Posterior cingulate gyrus (tissue), 11 donors: ENCODE measurements at regions not wholly inside any gene's neighbourhood (a gene's known extent, or its start where the extent isn't known, plus 50 kb on each side); places are given as distances from the start of the nearest gene placed in this dataset.
"Not testable (repeated sequence)": the region's sequence is repeated elsewhere in the genome, so short reads cannot be mapped to it uniquely, and the experiment has no call there.

Experiments
- DNase-seq, 10 donors: peaks; one replicate each; pipeline versions ENCODE4 v3.0.0 to v3.0.0-alpha.2; 2020 to 2021; ENCODE audit warnings: mixed read lengths in 3 of 10
- intact Hi-C: fragments of 100-400 bp; cut with DNase I; formaldehyde crosslinking; loops from one replicate; pipeline ENCODE4 v1.15.1; 2023

- peak in 1 of 10 donors; percentile 20 for DNase-seq
- intact Hi-C loops, result loop anchor here (5.0 kb wide), 2 partner anchors 42 to 92 kb away; partner anchors contain the start of gene ANXA2R
Measured at GRCh38 chr5:42950456-42951292, 89.4 kb downstream of the ANXA2R start.

- intact Hi-C loops, result loop anchor here (5.0 kb wide), 2 partner anchors 42 to 92 kb away; partner anchors contain the start of gene ANXA2R
- DNase-seq, result no peak
Measured at GRCh38 chr5:42950116-42950455, 90.0 kb downstream of the ANXA2R start.

- intact Hi-C loops, result loop anchor here (5.0 to 10.0 kb wide), 3 partner anchors 43 to 1815 kb away; partner anchors contain the start of gene ANXA2R
- DNase-seq, result no peak
Measured at GRCh38 chr5:42949348-42950115, 90.6 kb downstream of the ANXA2R start.

- DNase-seq, result no peak
- intact Hi-C loops, result loop anchor here (10.0 kb wide), 1 partner anchor 1816 kb away; no protein-coding TSS in a partner anchor
Measured at GRCh38 chr5:42948961-42949347, 91.2 kb downstream of the ANXA2R start.

- DNase-seq, result no peak
Measured at GRCh38 chr5:42944989-42945388, 95.1 kb downstream of the ANXA2R start.

GRCh38 chr5:42943931-42944631 lies 96.0 kb downstream of the ANXA2R start:
- intact Hi-C loops, result loop anchor here (10.0 kb wide), 1 partner anchor 1821 kb away; no protein-coding TSS in a partner anchor
- no peak for DNase-seq

More at GRCh38 chr5:42944989-42945388, 95.1 kb downstream of the ANXA2R start:
- intact Hi-C loops, result loop anchor here (10.0 kb wide), 1 partner anchor 1820 kb away; no protein-coding TSS in a partner anchor

- DNase-seq, result no peak
- intact Hi-C loops, result loop anchor here (10.0 kb wide), 1 partner anchor 1824 kb away; no protein-coding TSS in a partner anchor
Measured at GRCh38 chr5:42940853-42941252, 99.3 kb downstream of the ANXA2R start.

- intact Hi-C loops, DNase-seq: not testable (repeated sequence)
Measured at GRCh38 chr5:42932011-42932410, 108.1 kb downstream of the ANXA2R start.

- DNase-seq, intact Hi-C loops: not testable (repeated sequence)
Measured at GRCh38 chr5:42931451-42931850, 108.7 kb downstream of the ANXA2R start.

- intact Hi-C loops, result no loop called here
- no peak for DNase-seq
Measured at GRCh38 chr5:42930934-42931333, 109.2 kb downstream of the ANXA2R start.

GRCh38 chr5:42929871-42930270 lies 110.2 kb downstream of the ANXA2R start:
- intact Hi-C loops, result no loop called here
- DNase-seq, result no peak

- no peak for DNase-seq
- intact Hi-C loops, result no loop called here
Measured at GRCh38 chr5:42927730-42928129, 112.4 kb downstream of the ANXA2R start.

GRCh38 chr5:42924686-42925085 lies 113.0 kb upstream of the SELENOP start:
- intact Hi-C loops, result no loop called here
- peak in 2 of 10 donors; percentile 73 to 84 for DNase-seq

GRCh38 chr5:42924226-42924625 lies 112.5 kb upstream of the SELENOP start:
- DNase-seq, result no peak
- intact Hi-C loops, result no loop called here

GRCh38 chr5:42923710-42924109 lies 112.0 kb upstream of the SELENOP start:
- no peak for DNase-seq
- intact Hi-C loops, result no loop called here

- intact Hi-C loops, result no loop called here
- DNase-seq, result no peak
Measured at GRCh38 chr5:42919600-42919999, 107.9 kb upstream of the SELENOP start.

- DNase-seq, result peak in 1 of 10 donors; percentile 73
- intact Hi-C loops, result no loop called here
Measured at GRCh38 chr5:42915306-42915866, 103.7 kb upstream of the SELENOP start.

GRCh38 chr5:42912184-42912798 lies 100.6 kb upstream of the SELENOP start:
- intact Hi-C loops, result no loop called here

More at GRCh38 chr5:42912184-42912798, 100.6 kb upstream of the SELENOP start:
- no peak for DNase-seq
